Neural cell (in vitro differentiated cells): ENCODE measurements at regions not wholly inside any gene's neighbourhood (a gene's known extent, or its start where the extent isn't known, plus 50 kb on each side); places are given as distances from the start of the nearest gene placed in this dataset.

Source experiments
- EP300 ChIP-seq: fragments of 450-650 bp; conservative IDR thresholded peaks from 2 replicates; pipeline ENCODE4 v1.6.1; 2014; ENCODE audit warnings: antibody characterized with exemption, mild to moderate bottlenecking, moderate library complexity; ENCODE audit not compliant: poor library complexity, severe bottlenecking
- EZH2 ChIP-seq: fragments of 200-600, 300-800 bp; shearing (Covaris generic), sonication (generic); IDR thresholded peaks from 2 replicates; pipeline ENCODE4 v1.6.1; 2014; ENCODE audit warnings: antibody characterized with exemption, low read length, borderline replicate concordance, mild to moderate bottlenecking; ENCODE audit not compliant: insufficient read depth, poor library complexity, severe bottlenecking
- SMC3 ChIP-seq: fragments of 450-650 bp; conservative IDR thresholded peaks from 2 replicates; pipeline ENCODE4 v1.6.1; 2014; ENCODE audit warnings: antibody characterized with exemption, mild to moderate bottlenecking, moderate library complexity; ENCODE audit not compliant: poor library complexity
- TF ChIP-seq, protein P1 (sequence below): fragments of 450-650 bp; IDR thresholded peaks from 2 replicates; pipeline ENCODE4 v1.5.1; 2014; ENCODE audit warnings: antibody characterized with exemption, mild to moderate bottlenecking, moderate library complexity; ENCODE audit not compliant: poor library complexity, severe bottlenecking

DNA sequence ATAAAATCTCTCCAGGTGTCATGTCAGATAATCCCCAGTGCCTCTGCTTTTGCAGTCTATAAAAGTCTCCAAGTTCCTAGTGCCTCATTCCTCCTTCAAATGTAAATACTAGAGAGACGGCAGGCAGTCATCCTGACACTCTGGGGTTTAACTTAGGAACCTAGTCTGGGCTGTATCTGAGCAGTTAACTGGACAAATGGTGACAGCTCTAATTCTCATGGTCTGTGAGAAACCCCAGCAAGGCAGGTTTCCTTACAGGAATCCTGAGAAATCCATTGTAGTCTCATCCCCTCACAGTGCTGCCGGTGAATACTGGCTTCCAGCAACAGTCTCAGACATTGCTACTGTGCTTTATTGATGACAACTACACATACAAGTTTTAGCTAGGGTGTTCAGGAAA is 246.8 kb downstream of the SNCA start:
- no peak for TF ChIP-seq EZH2
- TF ChIP-seq, protein P1, sequence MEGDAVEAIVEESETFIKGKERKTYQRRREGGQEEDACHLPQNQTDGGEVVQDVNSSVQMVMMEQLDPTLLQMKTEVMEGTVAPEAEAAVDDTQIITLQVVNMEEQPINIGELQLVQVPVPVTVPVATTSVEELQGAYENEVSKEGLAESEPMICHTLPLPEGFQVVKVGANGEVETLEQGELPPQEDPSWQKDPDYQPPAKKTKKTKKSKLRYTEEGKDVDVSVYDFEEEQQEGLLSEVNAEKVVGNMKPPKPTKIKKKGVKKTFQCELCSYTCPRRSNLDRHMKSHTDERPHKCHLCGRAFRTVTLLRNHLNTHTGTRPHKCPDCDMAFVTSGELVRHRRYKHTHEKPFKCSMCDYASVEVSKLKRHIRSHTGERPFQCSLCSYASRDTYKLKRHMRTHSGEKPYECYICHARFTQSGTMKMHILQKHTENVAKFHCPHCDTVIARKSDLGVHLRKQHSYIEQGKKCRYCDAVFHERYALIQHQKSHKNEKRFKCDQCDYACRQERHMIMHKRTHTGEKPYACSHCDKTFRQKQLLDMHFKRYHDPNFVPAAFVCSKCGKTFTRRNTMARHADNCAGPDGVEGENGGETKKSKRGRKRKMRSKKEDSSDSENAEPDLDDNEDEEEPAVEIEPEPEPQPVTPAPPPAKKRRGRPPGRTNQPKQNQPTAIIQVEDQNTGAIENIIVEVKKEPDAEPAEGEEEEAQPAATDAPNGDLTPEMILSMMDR: no peak
- TF ChIP-seq SMC3: no peak
- TF ChIP-seq EP300: no peak
